GM12878 (cell line): ENCODE measurements at regions not wholly inside any gene's neighbourhood (a gene's known extent, or its start where the extent isn't known, plus 50 kb on each side); places are given as distances from the start of the nearest gene placed in this dataset.

Experiments used
- CBX3 ChIP-seq: fragments of 200-600 bp; sonication (generic); IDR thresholded peaks from 2 replicates; pipeline ENCODE4 v1.6.1; 2016; ENCODE audit warnings: low read depth, borderline replicate concordance
- CHD1 ChIP-seq: IDR thresholded peaks from 2 replicates; pipeline ENCODE4 v1.6.1; 2012; ENCODE audit warnings: low read depth, low read length, improper control_type of control experiment
- CTCF ChIP-seq, 3 experiments: IDR thresholded peaks in 2 of 3; conservative IDR thresholded peaks in 1 of 3; 2 replicates each; pipeline ENCODE4 v1.5.1; 2011; ENCODE audit warnings: low read depth in 3 of 3, low read length in 3 of 3, mild to moderate bottlenecking in 3 of 3, control low read depth in 2 of 3, moderate library complexity in 2 of 3, inconsistent platforms in 1 of 3, mixed read lengths in 1 of 3; ENCODE audit not compliant: control insufficient read depth in 2 of 3, insufficient read depth in 1 of 3; ENCODE audit errors: extremely low read depth in 1 of 3
- E4F1 ChIP-seq: fragments of 450-650 bp; IDR thresholded peaks from 2 replicates; pipeline ENCODE4 v1.6.1; 2018; ENCODE audit warnings: borderline replicate concordance, mild to moderate bottlenecking; ENCODE audit not compliant: partially characterized antibody
- EZH2 ChIP-seq: IDR thresholded peaks from 2 replicates; pipeline ENCODE4 v1.6.1; 2012; ENCODE audit warnings: low read depth, mild to moderate bottlenecking, control low read depth, inconsistent platforms, low read length, borderline replicate concordance; ENCODE audit not compliant: control insufficient read depth
- JUND ChIP-seq: IDR thresholded peaks from 2 replicates; pipeline ENCODE4 v1.6.1; 2012; ENCODE audit warnings: low read depth, mild to moderate bottlenecking, low read length, improper control_type of control experiment, moderate library complexity
- MEF2A ChIP-seq: IDR thresholded peaks from 2 replicates; pipeline ENCODE4 v1.6.1; 2011; ENCODE audit warnings: low read depth, mild to moderate bottlenecking, low read length, moderate library complexity; ENCODE audit not compliant: insufficient read depth
- POLR2AphosphoS5 ChIP-seq: IDR thresholded peaks from 2 replicates; pipeline ENCODE4 v1.6.1; 2011; ENCODE audit warnings: mild to moderate bottlenecking, low read length, inconsistent platforms
- REST ChIP-seq: IDR thresholded peaks from 2 replicates; pipeline ENCODE4 v1.6.1; 2012; ENCODE audit warnings: mild to moderate bottlenecking, low read depth, low read length
- SRF ChIP-seq, 2 experiments: IDR thresholded peaks; 2 replicates each; pipeline ENCODE4 v1.6.1; 2011; ENCODE audit warnings: low read depth in 2 of 2, low read length in 2 of 2, mild to moderate bottlenecking in 1 of 2, moderate library complexity in 1 of 2
- TAF1 ChIP-seq: IDR thresholded peaks from 2 replicates; pipeline ENCODE4 v1.6.1; 2011; ENCODE audit warnings: mild to moderate bottlenecking, low read depth, low read length, borderline replicate concordance
- ZBTB11 ChIP-seq: fragments of 450-650 bp; formaldehyde crosslinking; IDR thresholded peaks from 2 replicates; pipeline ENCODE4 v1.5.0; 2022; ENCODE audit warnings: mild to moderate bottlenecking, missing genetic modification characterization
- ZBTB33 ChIP-seq: fragments of 450-650 bp; IDR thresholded peaks from 2 replicates; pipeline ENCODE4 v1.6.1; 2017; ENCODE audit warnings: mild to moderate bottlenecking

- no peak for TF ChIP-seq E4F1
- TF ChIP-seq CHD1 = no peak
- TF ChIP-seq CTCF (IDR thresholded peaks at IDR 0.05 in 2 of 3, conservative IDR thresholded peaks at IDR 0.05 in 1 of 3; ENCODE audit: control insufficient read depth in 2 of 3, extremely low read depth in 1 of 3, insufficient read depth in 1 of 3, low read depth in 3 of 3, low read length in 3 of 3) = no peak
- TF ChIP-seq POLR2AphosphoS5 = no peak
- TF ChIP-seq EZH2 = no peak
- TF ChIP-seq REST = no peak
- TF ChIP-seq TAF1 = no peak
- no peak for TF ChIP-seq ZBTB33
- TF ChIP-seq ZBTB11 (CRISPR knock-in tag) = no peak
- TF ChIP-seq SRF (IDR thresholded peaks at IDR 0.05; ENCODE audit: low read depth in 2 of 2, low read length in 2 of 2) = no peak
- no peak for TF ChIP-seq JUND
- no peak for TF ChIP-seq MEF2A
- no peak for TF ChIP-seq CBX3
These were observed 78.1 kb upstream of the YWHAQ start for GRCh38 chr2:9708683-9709538.
